ENCODE measurements at regions not wholly inside any gene's neighbourhood (a gene's known extent, or its start where the extent isn't known, plus 50 kb on each side); places are given as distances from the start of the nearest gene placed in this dataset.

DNA sequence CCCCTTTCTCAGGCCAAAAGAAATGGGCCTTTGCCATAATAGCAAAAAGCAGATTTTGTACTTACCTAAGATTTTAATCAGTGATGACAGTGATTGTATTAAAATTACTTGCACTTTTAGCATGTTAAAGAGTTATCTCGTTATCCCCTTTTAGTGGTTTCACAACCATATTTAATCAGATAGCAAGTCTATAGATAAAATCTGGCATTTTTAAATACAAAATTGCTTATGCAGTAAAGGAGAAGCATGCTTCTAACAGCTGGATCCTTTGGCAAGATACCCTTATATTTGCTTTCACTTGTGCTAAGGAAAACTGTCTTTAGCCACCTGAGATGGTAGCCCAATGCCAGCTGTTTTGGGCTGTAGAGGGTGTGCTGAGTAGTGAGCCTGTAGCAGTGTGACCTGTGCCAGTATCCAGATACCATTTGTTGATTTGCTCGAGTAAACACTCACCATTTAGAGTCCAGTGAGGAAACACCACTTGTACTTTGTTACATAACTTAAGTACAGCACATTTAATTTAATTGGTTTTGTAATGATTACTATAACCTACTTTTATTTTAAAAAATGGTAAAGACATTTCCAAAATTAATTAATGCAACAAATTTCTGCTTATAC is 314.4 kb upstream of the ZP4 start:
- TF ChIP-seq, protein P1, sequence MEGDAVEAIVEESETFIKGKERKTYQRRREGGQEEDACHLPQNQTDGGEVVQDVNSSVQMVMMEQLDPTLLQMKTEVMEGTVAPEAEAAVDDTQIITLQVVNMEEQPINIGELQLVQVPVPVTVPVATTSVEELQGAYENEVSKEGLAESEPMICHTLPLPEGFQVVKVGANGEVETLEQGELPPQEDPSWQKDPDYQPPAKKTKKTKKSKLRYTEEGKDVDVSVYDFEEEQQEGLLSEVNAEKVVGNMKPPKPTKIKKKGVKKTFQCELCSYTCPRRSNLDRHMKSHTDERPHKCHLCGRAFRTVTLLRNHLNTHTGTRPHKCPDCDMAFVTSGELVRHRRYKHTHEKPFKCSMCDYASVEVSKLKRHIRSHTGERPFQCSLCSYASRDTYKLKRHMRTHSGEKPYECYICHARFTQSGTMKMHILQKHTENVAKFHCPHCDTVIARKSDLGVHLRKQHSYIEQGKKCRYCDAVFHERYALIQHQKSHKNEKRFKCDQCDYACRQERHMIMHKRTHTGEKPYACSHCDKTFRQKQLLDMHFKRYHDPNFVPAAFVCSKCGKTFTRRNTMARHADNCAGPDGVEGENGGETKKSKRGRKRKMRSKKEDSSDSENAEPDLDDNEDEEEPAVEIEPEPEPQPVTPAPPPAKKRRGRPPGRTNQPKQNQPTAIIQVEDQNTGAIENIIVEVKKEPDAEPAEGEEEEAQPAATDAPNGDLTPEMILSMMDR (IDR thresholded peaks at IDR 0.05): no peak
- TF ChIP-seq POLR2A (IDR thresholded peaks at IDR 0.05) (no peak), POLR2AphosphoS5 (IDR thresholded peaks at IDR 0.05) (no peak)
- Histone ChIP-seq H3K4me3 (no peak overlapping the region), H3K27me3 (replicated peaks; ENCODE audit: insufficient read depth) (no peaks in the 10 kb centered on the region), H3K4me1 (replicated peaks) (no peaks in the 10 kb centered on the region), H3K27ac (no peak overlapping the region), H3K9me3 (no peaks in the 10 kb centered on the region), H3K36me3 (no peaks in the 10 kb centered on the region)
- WGBS: 22% methylated on average over 2 of the region's 2 CpGs
- no peak for DNase-seq (ENCODE audit: low spot score)
- intact Hi-C loops (cut with DNase I): no loop called here

DNA sequence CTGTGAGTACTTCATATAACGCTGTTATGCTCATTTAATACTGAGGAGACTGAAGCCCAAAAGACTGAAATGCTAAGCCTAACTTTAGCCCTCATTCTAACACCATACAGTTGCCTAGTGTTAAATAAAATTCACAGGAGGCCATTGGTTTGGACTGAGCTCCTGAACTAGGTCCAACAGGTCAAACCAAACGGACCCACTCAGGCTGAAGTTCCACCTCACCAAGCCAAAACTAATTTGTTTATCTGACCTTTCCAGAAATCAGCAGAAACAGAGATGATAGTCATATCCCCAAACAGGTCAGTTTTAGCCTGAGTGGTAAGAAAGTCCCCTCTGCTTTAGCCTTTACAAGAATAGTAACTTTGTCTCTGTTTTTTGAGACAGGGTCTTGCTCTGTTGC is 311.3 kb upstream of the ZP4 start:
- H3K27ac ChIP-seq: no peak overlapping the region
- intact Hi-C loops (cut with DNase I): no loop called here
- H3K4me1 ChIP-seq (replicated peaks): no peaks in the 10 kb centered on the region
- no peak for TF ChIP-seq POLR2A (IDR thresholded peaks at IDR 0.05)
- TF ChIP-seq POLR2AphosphoS5 (IDR thresholded peaks at IDR 0.05): no peak
- TF ChIP-seq, protein P1 (IDR thresholded peaks at IDR 0.05): no peak
- H3K36me3 ChIP-seq: no peaks in the 10 kb centered on the region
- no peak overlapping the region for H3K4me3 ChIP-seq
- 78% methylated on average over 2 of the region's 2 CpGs for WGBS
- H3K9me3 ChIP-seq: no peaks in the 10 kb centered on the region
- no peak for DNase-seq (ENCODE audit: low spot score)
- H3K27me3 ChIP-seq (replicated peaks; ENCODE audit: insufficient read depth): no peaks in the 10 kb centered on the region

DNA sequence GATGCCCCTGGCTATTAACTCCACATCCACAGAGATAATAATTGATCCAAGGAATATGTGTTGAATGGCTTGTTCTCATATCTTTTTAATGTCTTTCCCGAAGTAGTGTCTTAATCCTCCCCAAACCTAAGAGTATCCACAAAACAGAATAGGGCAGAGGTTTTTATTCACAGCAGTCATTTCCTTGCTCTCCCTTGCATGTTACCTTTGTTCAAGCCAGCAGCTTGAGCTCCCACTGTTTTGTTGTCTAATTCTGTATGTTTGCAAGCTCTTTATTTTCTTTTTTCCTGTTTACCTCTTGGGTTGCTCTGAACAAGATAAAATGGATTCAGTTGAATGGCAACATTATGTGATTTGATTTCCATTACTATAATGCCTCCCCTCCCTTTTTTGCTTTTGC is 308.6 kb upstream of the ZP4 start:
- no peaks in the 10 kb centered on the region for H3K4me1 ChIP-seq (replicated peaks)
- H3K36me3 ChIP-seq: no peaks in the 10 kb centered on the region
- intact Hi-C loops (cut with DNase I): no loop called here
- H3K9me3 ChIP-seq: no peaks in the 10 kb centered on the region
- H3K27me3 ChIP-seq (replicated peaks; ENCODE audit: insufficient read depth): no peaks in the 10 kb centered on the region
- H3K4me3 ChIP-seq: no peak overlapping the region
- H3K27ac ChIP-seq: no peak overlapping the region
- 64% methylated on average over 1 of the region's 1 CpG for WGBS
- TF ChIP-seq, protein P1 (IDR thresholded peaks at IDR 0.05): no peak
- no peak for DNase-seq (ENCODE audit: low spot score)

DNA sequence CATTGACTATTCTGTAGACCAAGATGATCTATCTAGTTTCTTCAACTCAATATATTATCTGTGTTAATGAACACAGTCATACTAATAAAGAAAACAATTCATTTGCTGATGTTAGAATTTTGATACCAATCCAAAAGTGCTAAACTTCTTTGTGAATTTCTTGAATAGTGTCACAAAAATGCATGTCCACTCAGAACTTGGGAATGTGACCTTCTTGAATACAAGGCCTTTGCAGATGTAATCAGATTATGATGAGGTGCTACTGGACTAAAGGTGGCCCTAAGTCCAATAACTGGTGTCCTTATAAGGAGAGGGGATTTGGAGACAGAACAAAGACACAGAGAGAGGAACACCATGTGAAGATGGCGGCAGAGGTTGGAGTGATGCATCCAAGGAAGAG is 305.8 kb upstream of the ZP4 start:
- TF ChIP-seq POLR2A (IDR thresholded peaks at IDR 0.05): no peak
- TF ChIP-seq, protein P1 (IDR thresholded peaks at IDR 0.05): no peak
- no peak for TF ChIP-seq POLR2AphosphoS5 (IDR thresholded peaks at IDR 0.05)
- Histone ChIP-seq H3K27ac (no peak overlapping the region), H3K36me3 (no peaks in the 10 kb centered on the region), H3K27me3 (replicated peaks; ENCODE audit: insufficient read depth) (no peaks in the 10 kb centered on the region), H3K4me1 (replicated peaks) (no peaks in the 10 kb centered on the region), H3K4me3 (no peak overlapping the region), H3K9me3 (no peaks in the 10 kb centered on the region)
- intact Hi-C loops (cut with DNase I): no loop called here
- no peak for DNase-seq (ENCODE audit: low spot score)
- 100% methylated on average over 1 of the region's 1 CpG for WGBS

DNA sequence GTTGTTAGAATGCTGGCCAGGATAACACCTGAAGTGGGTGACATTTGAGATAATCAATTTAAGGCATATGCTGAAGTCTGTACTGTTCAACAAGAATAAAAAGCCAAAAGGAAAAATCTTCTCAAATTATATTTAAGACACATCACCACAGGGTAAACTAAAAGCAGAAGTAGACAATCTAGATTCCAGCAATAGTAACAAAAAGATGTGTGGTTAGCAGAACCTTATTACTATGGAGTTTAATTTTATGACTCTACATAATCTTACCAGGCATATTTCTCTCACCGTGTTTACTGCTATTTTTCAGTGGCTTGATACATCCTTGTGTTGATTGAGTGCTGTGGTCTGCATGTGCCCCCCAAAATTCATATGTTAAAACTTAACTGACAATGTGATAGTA is 300.4 kb upstream of the ZP4 start:
- Histone ChIP-seq H3K36me3 (no peaks in the 10 kb centered on the region), H3K4me1 (replicated peaks) (no peaks in the 10 kb centered on the region), H3K9me3 (no peaks in the 10 kb centered on the region), H3K27ac (no peak overlapping the region), H3K27me3 (replicated peaks; ENCODE audit: insufficient read depth) (no peaks in the 10 kb centered on the region), H3K4me3 (no peak overlapping the region)
- no peak for DNase-seq (ENCODE audit: low spot score)
- 81% methylated on average over 1 of the region's 1 CpG for WGBS
- intact Hi-C loops (cut with DNase I): no loop called here
- TF ChIP-seq, protein P1 (IDR thresholded peaks at IDR 0.05): no peak
- no peak for TF ChIP-seq POLR2AphosphoS5 (IDR thresholded peaks at IDR 0.05)
- no peak for TF ChIP-seq POLR2A (IDR thresholded peaks at IDR 0.05)
